H1 (cell line): ENCODE measurements at regions not wholly inside any gene's neighbourhood (a gene's known extent, or its start where the extent isn't known, plus 50 kb on each side); places are given as distances from the start of the nearest gene placed in this dataset.
A peak's percentile ranks its signal among the peaks of the same experiment; 100 is the strongest.

Source experiments
- CTCF ChIA-PET: fragments of 300-600 bp; sonication (Branson Sonifier 250); formaldehyde crosslinking; loops from one replicate; lab custom pipeline; 2021; ENCODE audit not compliant: partially characterized antibody; lab: Charles Lee
- POLR2A ChIA-PET: fragments of 300-600 bp; sonication (Branson Sonifier 250); formaldehyde crosslinking; loops from one replicate; lab custom pipeline; 2021; ENCODE audit warnings: inconsistent platforms; ENCODE audit not compliant: partially characterized antibody; lab: Charles Lee
- DNase-seq, 2 experiments: peaks; one replicate each; pipeline versions ENCODE4 v3.0.0 to v3.0.0-alpha.2; 2010 to 2022; ENCODE audit warnings: low spot score in 2 of 2, low read depth in 1 of 2, mixed read lengths in 1 of 2
- FAIRE-seq: peaks from 2 replicates; lab custom pipeline; 2011; peaks lifted over from hg19 to GRCh38; lab: Jason Lieb, UNC
- H2AFZ ChIP-seq: 2 replicates; pipeline ENCODE4 v1.8.1; 2012; ENCODE audit warnings: low read length, inconsistent platforms
- H2AK5ac ChIP-seq: 2 replicates; pipeline ENCODE4 v1.6.1; 2013; ENCODE audit warnings: low read depth, low read length
- H2BK120ac ChIP-seq: replicated peaks from 2 replicates; pipeline ENCODE3; 2013; ENCODE audit warnings: low read depth, low read length, inconsistent platforms
- H2BK12ac ChIP-seq: 2 replicates; pipeline ENCODE4 v1.6.1; 2013; ENCODE audit warnings: low read depth, low read length
- H2BK15ac ChIP-seq: 2 replicates; pipeline ENCODE4 v1.6.1; 2013; ENCODE audit warnings: low read length
- H2BK20ac ChIP-seq: 2 replicates; pipeline ENCODE4 v1.6.1; 2013; ENCODE audit warnings: low read length
- H2BK5ac ChIP-seq: 2 replicates; pipeline ENCODE4 v1.6.1; 2013; ENCODE audit warnings: low read depth, low read length
- H3K14ac ChIP-seq: 2 replicates; pipeline ENCODE4 v1.6.1; 2013; ENCODE audit warnings: inconsistent platforms; ENCODE audit not compliant: insufficient read length
- H3K18ac ChIP-seq: 2 replicates; pipeline ENCODE4 v1.6.1; 2013; ENCODE audit warnings: low read length; ENCODE audit errors: extremely low read depth
- H3K23ac ChIP-seq: 2 replicates; pipeline ENCODE4 v1.6.1; 2013; ENCODE audit warnings: inconsistent platforms; ENCODE audit not compliant: insufficient read length
- H3K23me2 ChIP-seq: 2 replicates; pipeline ENCODE4 v1.6.1; 2013; ENCODE audit warnings: low read depth, low read length
- H3K27ac ChIP-seq: 2 replicates; pipeline ENCODE4 v1.6.1; 2011; ENCODE audit warnings: low read depth, low read length, inconsistent platforms
- H3K27me3 ChIP-seq, 4 experiments: replicated peaks in 1 of 4; 1 replicate in 1 of 4; 2 replicates in 3 of 4; pipeline versions ENCODE4 v1.6.1 to v1.8.1; 2011 to 2013; ENCODE audit warnings: low read length in 3 of 4, mild to moderate bottlenecking in 3 of 4, inconsistent platforms in 2 of 4, mixed read lengths in 2 of 4, moderate library complexity in 1 of 4; ENCODE audit not compliant: control insufficient read depth in 3 of 4, insufficient read depth in 3 of 4; ENCODE audit errors: extremely low read depth in 1 of 4
- H3K36me3 ChIP-seq, 4 experiments: 2 replicates each; pipeline versions ENCODE4 v1.6.1 to v1.8.1; 2011 to 2013; ENCODE audit warnings: mild to moderate bottlenecking in 4 of 4, low read length in 3 of 4, moderate library complexity in 2 of 4, control low read depth in 1 of 4, inconsistent platforms in 1 of 4; ENCODE audit not compliant: insufficient read depth in 4 of 4, control insufficient read depth in 2 of 4
- H3K4ac ChIP-seq: replicated peaks from 2 replicates; pipeline ENCODE3; 2013; ENCODE audit warnings: low read length, low read depth, mixed read lengths, inconsistent platforms; ENCODE audit not compliant: insufficient read length
- H3K4me1 ChIP-seq, 4 experiments: replicated peaks in 1 of 4; 1 replicate in 1 of 4; 2 replicates in 3 of 4; pipeline versions ENCODE4 v1.6.1 to v1.8.1; 2011 to 2013; ENCODE audit warnings: low read length in 3 of 4, inconsistent platforms in 2 of 4, mixed read lengths in 1 of 4; ENCODE audit not compliant: insufficient read depth in 4 of 4, control insufficient read depth in 3 of 4
- H3K4me2 ChIP-seq, 2 experiments: 2 replicates each; pipeline versions ENCODE4 v1.6.1 to v1.8.1; 2011 to 2013; ENCODE audit warnings: low read depth in 2 of 2, low read length in 2 of 2, control low read depth in 1 of 2, inconsistent platforms in 1 of 2, mild to moderate bottlenecking in 1 of 2; ENCODE audit not compliant: insufficient read depth in 1 of 2
- H3K4me3 ChIP-seq, 4 experiments: fragments of 200-600, 300-600 bp in 1 of 4; sonication (generic), shearing (Covaris generic), sonication (Bioruptor Twin) in 1 of 4; 2 replicates each; pipeline versions ENCODE4 v1.5.1 to v1.8.1; 2011 to 2016; ENCODE audit warnings: low read length in 4 of 4, low read depth in 3 of 4, control low read depth in 2 of 4, inconsistent platforms in 2 of 4, mild to moderate bottlenecking in 2 of 4, mixed read lengths in 1 of 4, moderate library complexity in 1 of 4; ENCODE audit not compliant: insufficient read depth in 2 of 4; ENCODE audit errors: extremely low read depth in 1 of 4
- H3K56ac ChIP-seq: replicated peaks from 2 replicates; pipeline ENCODE3; 2013; ENCODE audit warnings: low read depth, mild to moderate bottlenecking, mixed read lengths, low read length, inconsistent platforms; ENCODE audit not compliant: insufficient read length
- H3K79me1 ChIP-seq: 2 replicates; pipeline ENCODE4 v1.6.1; 2013; ENCODE audit warnings: low read depth, low read length, control low read depth
- H3K79me2 ChIP-seq, 2 experiments: 2 replicates each; pipeline versions ENCODE4 v1.6.1 to v1.8.1; 2012 to 2013; ENCODE audit warnings: low read length in 2 of 2, mild to moderate bottlenecking in 2 of 2, inconsistent platforms in 1 of 2; ENCODE audit not compliant: insufficient read depth in 2 of 2, control insufficient read depth in 1 of 2
- H3K9ac ChIP-seq, 4 experiments: replicated peaks in 1 of 4; 1 replicate in 1 of 4; 2 replicates in 3 of 4; pipeline versions ENCODE4 v1.6.1 to v1.8.1; 2011 to 2013; ENCODE audit warnings: low read depth in 3 of 4, low read length in 3 of 4, control low read depth in 2 of 4, mild to moderate bottlenecking in 2 of 4, moderate library complexity in 2 of 4, inconsistent platforms in 1 of 4; ENCODE audit errors: extremely low read depth in 1 of 4
- H3K9me3 ChIP-seq, 2 experiments: 2 replicates each; pipeline versions ENCODE4 v1.6.1 to v1.8.1; 2012 to 2013; ENCODE audit warnings: mild to moderate bottlenecking in 2 of 2, moderate library complexity in 2 of 2, control low read depth in 1 of 2, inconsistent platforms in 1 of 2, low read depth in 1 of 2, low read length in 1 of 2, mixed read lengths in 1 of 2; ENCODE audit not compliant: insufficient read depth in 2 of 2
- H4K20me1 ChIP-seq, 2 experiments: replicated peaks in 1 of 2; 2 replicates each; pipeline versions ENCODE3 to v1.8.1; 2011 to 2013; ENCODE audit warnings: inconsistent platforms in 2 of 2, low read length in 2 of 2, mild to moderate bottlenecking in 1 of 2; ENCODE audit not compliant: insufficient read depth in 2 of 2, control insufficient read depth in 1 of 2
- H4K5ac ChIP-seq: 2 replicates; pipeline ENCODE4 v1.6.1; 2013; ENCODE audit warnings: low read length, low read depth, mixed read lengths, inconsistent platforms; ENCODE audit not compliant: insufficient read length
- H4K8ac ChIP-seq: 2 replicates; pipeline ENCODE4 v1.8.0; 2013; ENCODE audit warnings: mild to moderate bottlenecking, moderate library complexity, low read length, inconsistent platforms; ENCODE audit not compliant: insufficient read depth; ENCODE audit errors: extremely low read depth
- H4K91ac ChIP-seq: replicated peaks from 2 replicates; pipeline ENCODE3; 2013; ENCODE audit warnings: low read length, mixed read lengths, inconsistent platforms; ENCODE audit not compliant: insufficient read length
- KDM4A ChIP-seq: IDR thresholded peaks from one replicate; pipeline ENCODE4 v1.7.1; 2012; ENCODE audit warnings: low read depth, mild to moderate bottlenecking, moderate library complexity, low read length, inconsistent platforms; ENCODE audit not compliant: severe bottlenecking
- RAD21 ChIP-seq, 2 experiments: IDR thresholded peaks in 1 of 2; conservative IDR thresholded peaks in 1 of 2; 2 replicates each; pipeline ENCODE4 v1.6.1; 2011; ENCODE audit warnings: low read depth in 2 of 2, low read length in 2 of 2, improper control_type of control experiment in 1 of 2, inconsistent platforms in 1 of 2, mild to moderate bottlenecking in 1 of 2, moderate library complexity in 1 of 2
- WGBS, 2 experiments: shearing (Covaris generic) in 1 of 2; methylation state at CpG; one replicate each; pipeline versions ENCODE4 v1.1.6 to v1.1.7; 2013 to 2015; ENCODE audit warnings: low lambda C conversion rate in 2 of 2, mixed read lengths in 2 of 2, inconsistent platforms in 1 of 2, low coverage in 1 of 2, missing lambda C conversion rate in 1 of 2; ENCODE audit not compliant: insufficient replicate concordance in 2 of 2, insufficient coverage in 1 of 2, insufficient read length in 1 of 2; ENCODE audit errors: extremely low coverage in 1 of 2, missing lambda C conversion rate in 1 of 2; 5-methylcytosine and 5-hydroxymethylcytosine counted together

DNA sequence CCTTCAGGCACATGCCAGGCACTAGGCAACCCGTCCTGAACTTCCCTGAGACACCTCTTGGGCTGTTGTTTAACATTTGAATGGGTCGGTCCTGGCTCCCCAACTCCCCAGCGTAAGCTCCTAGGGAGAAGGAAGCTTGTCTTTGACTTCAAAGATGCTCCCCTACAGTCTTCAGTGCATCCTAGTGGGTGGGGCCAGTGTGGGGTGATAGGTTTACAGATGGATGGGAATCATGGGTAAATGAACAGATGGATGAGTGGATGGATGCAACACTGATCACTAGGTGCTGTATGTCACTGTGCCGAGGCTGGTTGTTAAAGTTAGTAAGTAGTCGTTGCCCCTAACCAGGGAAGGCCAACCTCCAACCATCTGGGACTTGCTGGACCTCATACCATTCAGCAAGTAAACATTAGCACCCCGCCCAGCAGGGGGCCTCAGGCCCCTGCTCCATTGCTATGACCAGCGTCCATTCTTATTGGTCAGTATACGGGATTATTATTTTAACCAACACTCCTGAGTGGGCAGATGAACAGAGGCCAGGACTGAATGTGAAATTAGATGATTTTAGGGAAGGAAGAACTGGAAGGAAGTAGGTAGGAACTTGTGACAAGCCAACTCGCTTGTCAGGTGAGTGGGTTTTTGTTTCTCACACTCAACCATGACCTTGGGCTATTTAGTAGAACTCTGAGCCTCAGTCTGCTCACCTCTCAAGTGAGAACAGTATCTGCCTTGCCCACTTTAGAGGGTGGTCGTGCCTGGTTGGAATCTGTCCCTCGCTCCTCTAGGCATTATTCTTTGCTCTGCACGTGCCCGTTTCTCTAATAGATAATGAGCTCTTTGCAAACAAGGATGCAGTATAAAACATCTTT is 82.9 kb upstream of the FOXP4 start:
- Histone ChIP-seq H3K56ac (no peak overlapping the region), H4K5ac (no peak overlapping the region), H3K9ac (no peak overlapping the region), H2BK120ac (no peak overlapping the region), H3K23ac (no peak overlapping the region), H4K8ac (no peak overlapping the region), H3K79me2 (no peaks in the 10 kb centered on the region), H4K20me1 (no peaks in the 10 kb centered on the region), H3K79me1 (no peaks in the 10 kb centered on the region), H2AFZ (no peak overlapping the region), H2AK5ac (no peak overlapping the region), H4K91ac (no peak overlapping the region), H3K18ac (peak overlapping the region; percentile 6), H3K4me2 (peak overlapping the region in 1 of 2 experiments; percentile 11; a peak in 1 of 4 replicates), H3K4me3 (no peak overlapping the region), H3K27ac (no peak overlapping the region), H3K27me3 (peaks cover 0 to 35% (median 19%) of the 10 kb centered on the region in 4 experiments; a peak in 6 of 7 replicates), H3K23me2 (no peaks in the 10 kb centered on the region; the same call in 1 of the 2 replicates), H2BK12ac (peak overlapping the region; percentile 91; the same call in 1 of the 2 replicates), H3K4ac (no peak overlapping the region), H2BK15ac (peak overlapping the region; percentile 25; the same call in 1 of the 2 replicates), H3K9me3 (no peaks in the 10 kb centered on the region), H3K14ac (no peak overlapping the region), H2BK5ac (no peak overlapping the region; the same call in 1 of the 2 replicates)
- POLR2A ChIA-PET, result interaction anchor here (1.6 kb wide), 1 partner anchor 61 kb away, joined by 3 read pairs; no protein-coding TSS in a partner anchor
- 62% methylated on average over 13 of the region's 13 CpGs; no CpG with 5 or more reads in 1 of the 2 experiments for WGBS, 2 experiments
- FAIRE-seq, result no peak
- DNase-seq, result no peak
- CTCF ChIA-PET, result interaction anchor here (0.8 to 19.6 kb wide), 16 partner anchors 13 to 220 kb away, joined by 3 to 239 read pairs (median 6); no protein-coding TSS in a partner anchor
- no peak for TF ChIP-seq KDM4A
- peak in 1 of 2 experiments; percentile 43; a peak in 3 of 4 replicates for TF ChIP-seq RAD21 (IDR thresholded peaks at IDR 0.05 in 1 of 2, conservative IDR thresholded peaks at IDR 0.05 in 1 of 2; ENCODE audit: low read depth in 2 of 2, low read length in 2 of 2)
- TF ChIP-seq, all 59 proteins: peak for 1
- Histone ChIP-seq H3K36me3 (no peaks in the 10 kb centered on the region), H3K4me1 (peaks cover 2 to 18% (median 5%) of the 10 kb centered on the region in 4 experiments; a peak in 5 of 7 replicates), H2BK20ac (peak overlapping the region; percentile 43; the same call in 1 of the 2 replicates)
